Neural progenitor cell (in vitro differentiated cells): ENCODE measurements at regions not wholly inside any gene's neighbourhood (a gene's known extent, or its start where the extent isn't known, plus 50 kb on each side); places are given as distances from the start of the nearest gene placed in this dataset.

Experiments
- DNase-seq: peaks from one replicate; pipeline ENCODE4 v3.0.0-alpha.2; 2016; ENCODE audit warnings: low spot score
- H2AFZ ChIP-seq: fragments of 200-600 bp; sonication (generic); replicated peaks from 2 replicates; pipeline ENCODE4 v1.6.1; 2016; ENCODE audit warnings: antibody characterized with exemption
- H3F3A ChIP-seq: fragments of 200-600 bp; sonication (generic); 2 replicates; pipeline ENCODE4 v1.6.1; 2016; ENCODE audit warnings: antibody characterized with exemption, low read depth
- H3K27ac ChIP-seq: fragments of 200-600 bp; sonication (generic); 2 replicates; pipeline ENCODE4 v1.5.1; 2016; ENCODE audit warnings: mild to moderate bottlenecking
- H3K27me3 ChIP-seq: fragments of 200-600 bp; sonication (generic); 2 replicates; pipeline ENCODE4 v1.6.1; 2016; ENCODE audit warnings: mild to moderate bottlenecking, moderate library complexity
- H3K36me3 ChIP-seq: fragments of 200-600 bp; sonication (generic); 2 replicates; pipeline ENCODE4 v1.5.1; 2016
- H3K4me1 ChIP-seq: fragments of 200-600 bp; sonication (generic); 2 replicates; pipeline ENCODE4 v1.6.1; 2016; ENCODE audit warnings: mixed run types
- H3K4me2 ChIP-seq: fragments of 200-600 bp; sonication (generic); 2 replicates; pipeline ENCODE4 v1.6.1; 2016
- H3K4me3 ChIP-seq: fragments of 200-600 bp; sonication (generic); 2 replicates; pipeline ENCODE4 v1.5.1; 2016
- H3K79me2 ChIP-seq: fragments of 200-600 bp; sonication (generic); 2 replicates; pipeline ENCODE4 v1.6.1; 2016; ENCODE audit warnings: low read depth
- H3K9ac ChIP-seq: fragments of 200-600 bp; sonication (generic); 2 replicates; pipeline ENCODE4 v1.6.1; 2016
- H3K9me3 ChIP-seq: fragments of 200-600 bp; sonication (generic); 2 replicates; pipeline ENCODE4 v1.5.1; 2016; ENCODE audit warnings: low read depth
- H4K20me1 ChIP-seq: fragments of 200-600 bp; sonication (generic); 2 replicates; pipeline ENCODE4 v1.6.1; 2016; ENCODE audit warnings: low read depth
- H3K27ac Mint-ChIP-seq: 3 replicates; pipeline ENCODE4 v1.8.0; 2021; ENCODE audit warnings: mixed read lengths
- H3K27me3 Mint-ChIP-seq: 2 replicates; pipeline ENCODE4 v1.8.0; 2022; ENCODE audit warnings: low read depth, mild to moderate bottlenecking, inconsistent platforms, moderate library complexity, mixed read lengths; ENCODE audit not compliant: insufficient read depth
- H3K36me3 Mint-ChIP-seq: 3 replicates; pipeline ENCODE4 v1.8.0; 2021; ENCODE audit warnings: mixed read lengths
- H3K4me1 Mint-ChIP-seq: 3 replicates; pipeline ENCODE4 v1.8.0; 2021; ENCODE audit warnings: mixed read lengths
- H3K4me3 Mint-ChIP-seq: 3 replicates; pipeline ENCODE4 v1.8.0; 2021; ENCODE audit warnings: mild to moderate bottlenecking, moderate library complexity, mixed read lengths
- H3K9me3 Mint-ChIP-seq: 3 replicates; pipeline ENCODE4 v1.8.0; 2020; ENCODE audit warnings: mixed read lengths
- EZH2 ChIP-seq: fragments of 200-600 bp; sonication (generic); IDR thresholded peaks from 2 replicates; pipeline ENCODE4 v1.6.1; 2017; ENCODE audit warnings: antibody characterized with exemption, mild to moderate bottlenecking, moderate library complexity
- EZH2phosphoT487 ChIP-seq: fragments of 200-600 bp; sonication (generic); IDR thresholded peaks from 2 replicates; pipeline ENCODE4 v1.6.1; 2017; ENCODE audit warnings: antibody characterized with exemption
- TF ChIP-seq, protein P1 (sequence below): fragments of 200-600 bp; sonication (generic); IDR thresholded peaks from 2 replicates; pipeline ENCODE4 v1.5.1; 2017; ENCODE audit warnings: antibody characterized with exemption, mild to moderate bottlenecking

DNA sequence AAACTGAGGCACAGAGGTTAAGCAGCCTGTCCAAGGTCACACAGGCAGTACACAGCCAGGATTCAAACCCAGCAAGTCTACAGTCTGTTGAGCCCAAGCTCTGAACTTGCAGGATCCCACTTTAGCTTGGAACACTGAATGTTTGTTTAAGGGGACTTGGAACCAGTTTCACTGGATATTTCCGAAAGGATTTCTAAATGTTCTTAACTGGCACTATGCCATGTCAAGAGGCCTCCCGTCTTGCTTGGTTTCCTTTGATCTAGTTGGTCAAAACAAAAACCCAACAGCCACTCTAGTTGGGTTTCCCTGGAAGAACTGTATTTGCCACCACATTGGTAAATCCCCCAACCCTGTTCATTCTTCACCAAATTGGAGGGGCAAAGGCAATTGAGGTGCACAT lies 317.6 kb upstream of the KAZN start:
- Histone ChIP-seq H2AFZ (no peak overlapping the region), H3K27me3 (peaks cover 8% of the 10 kb centered on the region), H3K4me2 (no peak overlapping the region), H3F3A (peaks cover 8% of the 10 kb centered on the region), H3K36me3 (no peaks in the 10 kb centered on the region), H3K9ac (no peak overlapping the region), H3K4me1 (peaks cover 15% of the 10 kb centered on the region), H3K4me3 (no peak overlapping the region), H3K9me3 (no peaks in the 10 kb centered on the region), H3K79me2 (no peaks in the 10 kb centered on the region), H4K20me1 (no peaks in the 10 kb centered on the region), H3K27ac (no peak overlapping the region)
- DNase-seq, result no peak
- H3K4me1 Mint-ChIP-seq, result peaks cover 14% of the 10 kb centered on the region
- TF ChIP-seq, protein P1, sequence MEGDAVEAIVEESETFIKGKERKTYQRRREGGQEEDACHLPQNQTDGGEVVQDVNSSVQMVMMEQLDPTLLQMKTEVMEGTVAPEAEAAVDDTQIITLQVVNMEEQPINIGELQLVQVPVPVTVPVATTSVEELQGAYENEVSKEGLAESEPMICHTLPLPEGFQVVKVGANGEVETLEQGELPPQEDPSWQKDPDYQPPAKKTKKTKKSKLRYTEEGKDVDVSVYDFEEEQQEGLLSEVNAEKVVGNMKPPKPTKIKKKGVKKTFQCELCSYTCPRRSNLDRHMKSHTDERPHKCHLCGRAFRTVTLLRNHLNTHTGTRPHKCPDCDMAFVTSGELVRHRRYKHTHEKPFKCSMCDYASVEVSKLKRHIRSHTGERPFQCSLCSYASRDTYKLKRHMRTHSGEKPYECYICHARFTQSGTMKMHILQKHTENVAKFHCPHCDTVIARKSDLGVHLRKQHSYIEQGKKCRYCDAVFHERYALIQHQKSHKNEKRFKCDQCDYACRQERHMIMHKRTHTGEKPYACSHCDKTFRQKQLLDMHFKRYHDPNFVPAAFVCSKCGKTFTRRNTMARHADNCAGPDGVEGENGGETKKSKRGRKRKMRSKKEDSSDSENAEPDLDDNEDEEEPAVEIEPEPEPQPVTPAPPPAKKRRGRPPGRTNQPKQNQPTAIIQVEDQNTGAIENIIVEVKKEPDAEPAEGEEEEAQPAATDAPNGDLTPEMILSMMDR, result no peak
- no peak for TF ChIP-seq EZH2
- TF ChIP-seq EZH2phosphoT487, result no peak
- no peaks in the 10 kb centered on the region for H3K27me3 Mint-ChIP-seq
- H3K27ac Mint-ChIP-seq, result no peak overlapping the region
- no peaks in the 10 kb centered on the region for H3K36me3 Mint-ChIP-seq
- H3K4me3 Mint-ChIP-seq, result no peak overlapping the region
- H3K9me3 Mint-ChIP-seq, result no peaks in the 10 kb centered on the region

DNA sequence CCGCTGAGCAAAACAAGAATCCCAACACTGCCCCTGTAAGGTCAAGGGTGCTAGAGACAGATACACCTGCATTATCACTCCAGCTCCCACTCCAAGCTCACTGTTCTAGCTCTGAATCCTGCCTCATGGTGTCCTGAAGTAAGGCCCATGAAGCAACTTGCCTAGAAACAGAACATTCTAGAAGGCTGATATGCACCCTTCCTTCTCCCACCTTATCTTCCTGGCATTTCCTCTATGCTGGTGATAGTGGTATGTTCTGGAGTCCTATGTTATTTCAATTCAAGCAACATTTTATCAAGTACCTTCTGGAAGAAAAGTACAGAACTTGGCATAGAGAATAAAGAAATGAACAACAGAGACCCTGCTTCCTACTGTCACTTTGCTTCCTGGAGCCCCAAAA lies 317.1 kb upstream of the KAZN start:
- Histone ChIP-seq H3K4me1 (peaks cover 15% of the 10 kb centered on the region), H3K4me2 (no peak overlapping the region), H3K4me3 (no peak overlapping the region), H3F3A (peaks cover 8% of the 10 kb centered on the region), H2AFZ (no peak overlapping the region), H4K20me1 (no peaks in the 10 kb centered on the region), H3K9ac (no peak overlapping the region), H3K27ac (no peak overlapping the region), H3K27me3 (peaks cover 8% of the 10 kb centered on the region), H3K36me3 (no peaks in the 10 kb centered on the region), H3K79me2 (no peaks in the 10 kb centered on the region), H3K9me3 (no peaks in the 10 kb centered on the region)
- no peak for DNase-seq
- no peaks in the 10 kb centered on the region for H3K36me3 Mint-ChIP-seq
- no peaks in the 10 kb centered on the region for H3K27me3 Mint-ChIP-seq
- no peak overlapping the region for H3K27ac Mint-ChIP-seq
- TF ChIP-seq, protein P1, result no peak
- TF ChIP-seq EZH2phosphoT487 (no peak), EZH2 (no peak)
- H3K4me3 Mint-ChIP-seq, result no peak overlapping the region
- H3K9me3 Mint-ChIP-seq, result no peaks in the 10 kb centered on the region
- peaks cover 14% of the 10 kb centered on the region for H3K4me1 Mint-ChIP-seq

DNA sequence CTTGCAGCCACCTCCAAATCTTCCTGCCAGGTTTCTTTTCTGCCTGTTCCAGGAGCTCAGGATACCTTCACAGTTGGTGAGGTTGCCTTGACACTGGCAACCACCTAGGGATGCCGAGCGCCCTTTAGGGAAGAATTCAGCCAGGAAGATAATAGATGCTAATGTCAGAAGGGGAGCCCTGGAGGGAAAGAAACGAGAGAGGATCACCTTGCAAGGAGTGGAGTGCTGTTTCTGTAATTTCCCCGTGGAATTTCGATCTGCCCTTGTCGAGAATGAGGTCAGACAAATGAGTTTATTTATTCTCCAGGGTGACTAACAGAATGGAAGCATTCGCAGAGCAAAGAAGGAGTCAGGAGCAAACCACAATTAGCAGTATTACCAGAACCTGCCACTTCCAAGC lies 315.8 kb upstream of the KAZN start:
- peaks cover 15% of the 10 kb centered on the region for H3K4me1 ChIP-seq
- DNase-seq, result no peak
- no peak overlapping the region for H3K4me3 ChIP-seq
- no peaks in the 10 kb centered on the region for H3K27me3 Mint-ChIP-seq
- H3K27me3 ChIP-seq, result peaks cover 8% of the 10 kb centered on the region
- H3K9me3 Mint-ChIP-seq, result no peaks in the 10 kb centered on the region
- H3K9me3 ChIP-seq, result no peaks in the 10 kb centered on the region
- no peak overlapping the region for H3K27ac ChIP-seq
- H3K79me2 ChIP-seq, result no peaks in the 10 kb centered on the region
- H3F3A ChIP-seq, result peaks cover 8% of the 10 kb centered on the region
- H3K27ac Mint-ChIP-seq, result peak overlapping the region; percentile 7
- H2AFZ ChIP-seq, result no peak overlapping the region
- H3K36me3 ChIP-seq, result no peaks in the 10 kb centered on the region
- TF ChIP-seq, protein P1, result no peak
- TF ChIP-seq EZH2 (no peak), EZH2phosphoT487 (no peak)
- no peak overlapping the region for H3K4me3 Mint-ChIP-seq
- H3K36me3 Mint-ChIP-seq, result no peaks in the 10 kb centered on the region
- H3K4me1 Mint-ChIP-seq, result peaks cover 14% of the 10 kb centered on the region
- H4K20me1 ChIP-seq, result no peaks in the 10 kb centered on the region
- H3K9ac ChIP-seq, result no peak overlapping the region
- H3K4me2 ChIP-seq, result peak overlapping the region; percentile 57
